OCI-LY1 (cell line): ENCODE measurements at regions not wholly inside any gene's neighbourhood (a gene's known extent, or its start where the extent isn't known, plus 50 kb on each side); places are given as distances from the start of the nearest gene placed in this dataset.

ENCODE experiments used
- H2AFZ ChIP-seq: fragments of 200-600 bp; sonication (generic), shearing (Covaris generic); 2 replicates; pipeline ENCODE4 v1.6.0; 2014; ENCODE audit warnings: antibody characterized with exemption, mild to moderate bottlenecking, low read length
- H3F3A ChIP-seq: fragments of 200-600 bp; sonication (generic), shearing (Covaris generic); 2 replicates; pipeline ENCODE4 v1.6.0; 2014; ENCODE audit warnings: mild to moderate bottlenecking, antibody characterized with exemption, low read length, moderate library complexity; ENCODE audit not compliant: insufficient read depth
- H3K27ac ChIP-seq: fragments of 200-600 bp; sonication (generic); 2 replicates; pipeline ENCODE4 v1.5.1; 2014; ENCODE audit warnings: low read length, mixed run types, mild to moderate bottlenecking, low read depth; ENCODE audit not compliant: poor library complexity, severe bottlenecking
- H3K27me3 ChIP-seq: fragments of 200-600 bp; sonication (generic); 2 replicates; pipeline ENCODE4 v1.6.0; 2014; ENCODE audit warnings: antibody characterized with exemption, mild to moderate bottlenecking, low read length, moderate library complexity; ENCODE audit not compliant: insufficient read depth
- H3K36me3 ChIP-seq: fragments of 200-600 bp; sonication (generic); 2 replicates; pipeline ENCODE4 v1.6.1; 2014; ENCODE audit warnings: mild to moderate bottlenecking, antibody characterized with exemption, low read length, moderate library complexity, mixed read lengths; ENCODE audit not compliant: insufficient read depth
- H3K4me1 ChIP-seq: fragments of 200-600 bp; sonication (generic); 2 replicates; pipeline ENCODE4 v1.5.1; 2014; ENCODE audit warnings: mild to moderate bottlenecking, low read length, moderate library complexity; ENCODE audit not compliant: insufficient read depth, severe bottlenecking
- H3K4me2 ChIP-seq: fragments of 200-600 bp; sonication (generic), shearing (Covaris generic); 2 replicates; pipeline ENCODE4 v1.6.1; 2014; ENCODE audit warnings: low read length
- H3K4me3 ChIP-seq: fragments of 200-600 bp; sonication (generic); 2 replicates; pipeline ENCODE4 v1.5.1; 2014; ENCODE audit warnings: low read length, low read depth, mild to moderate bottlenecking, mixed read lengths; ENCODE audit not compliant: poor library complexity, severe bottlenecking
- H3K79me2 ChIP-seq: fragments of 200-600 bp; shearing (Covaris generic); 2 replicates; pipeline ENCODE4 v1.6.1; 2016; ENCODE audit warnings: mixed run types, low read length, mixed read lengths; ENCODE audit not compliant: insufficient read depth
- H3K9ac ChIP-seq: fragments of 200-600 bp; sonication (generic), shearing (Covaris generic); 2 replicates; pipeline ENCODE4 v1.6.1; 2014; ENCODE audit warnings: mild to moderate bottlenecking, low read length, mixed read lengths
- H3K9me2 ChIP-seq: fragments of 200-600 bp; sonication (generic), shearing (Covaris generic); 2 replicates; pipeline ENCODE4 v1.6.1; 2014; ENCODE audit warnings: low read depth, mild to moderate bottlenecking, low read length, mixed read lengths
- H3K9me3 ChIP-seq: fragments of 200-600 bp; shearing (Covaris generic); 2 replicates; pipeline ENCODE4 v1.6.1; 2014; ENCODE audit warnings: low read length, mixed read lengths
- H4K20me1 ChIP-seq: fragments of 200-600 bp; sonication (generic), shearing (Covaris generic); 2 replicates; pipeline ENCODE4 v1.6.0; 2016; ENCODE audit warnings: mild to moderate bottlenecking, low read length; ENCODE audit not compliant: insufficient read depth
- EZH2 ChIP-seq: fragments of 200-600 bp; sonication (generic), shearing (Covaris generic); IDR thresholded peaks from 2 replicates; pipeline ENCODE4 v1.8.0; 2017; ENCODE audit warnings: borderline replicate concordance, mixed run types, mild to moderate bottlenecking, antibody characterized with exemption, low read length, moderate library complexity, mixed read lengths
- TF ChIP-seq, protein P1 (sequence below): fragments of 200-600 bp; sonication (generic), shearing (Covaris generic); IDR thresholded peaks from 2 replicates; pipeline ENCODE4 v1.5.1; 2017; ENCODE audit warnings: mild to moderate bottlenecking, antibody characterized with exemption, low read length, moderate library complexity, mixed read lengths

- Histone ChIP-seq H3K36me3 (no peaks in the 10 kb centered on the region), H3K27me3 (no peaks in the 10 kb centered on the region), H4K20me1 (no peaks in the 10 kb centered on the region), H3K4me3 (peak overlapping the region; percentile 34), H2AFZ (no peak overlapping the region), H3K9ac (peak overlapping the region; percentile 11; the same call in 1 of the 2 replicates), H3K79me2 (no peaks in the 10 kb centered on the region), H3K27ac (peak overlapping the region; percentile 78), H3K4me2 (peak overlapping the region; percentile 66), H3K9me3 (no peaks in the 10 kb centered on the region), H3F3A (no peaks in the 10 kb centered on the region), H3K9me2 (no peaks in the 10 kb centered on the region), H3K4me1 (peaks cover 30% of the 10 kb centered on the region)
- TF ChIP-seq, protein P1, sequence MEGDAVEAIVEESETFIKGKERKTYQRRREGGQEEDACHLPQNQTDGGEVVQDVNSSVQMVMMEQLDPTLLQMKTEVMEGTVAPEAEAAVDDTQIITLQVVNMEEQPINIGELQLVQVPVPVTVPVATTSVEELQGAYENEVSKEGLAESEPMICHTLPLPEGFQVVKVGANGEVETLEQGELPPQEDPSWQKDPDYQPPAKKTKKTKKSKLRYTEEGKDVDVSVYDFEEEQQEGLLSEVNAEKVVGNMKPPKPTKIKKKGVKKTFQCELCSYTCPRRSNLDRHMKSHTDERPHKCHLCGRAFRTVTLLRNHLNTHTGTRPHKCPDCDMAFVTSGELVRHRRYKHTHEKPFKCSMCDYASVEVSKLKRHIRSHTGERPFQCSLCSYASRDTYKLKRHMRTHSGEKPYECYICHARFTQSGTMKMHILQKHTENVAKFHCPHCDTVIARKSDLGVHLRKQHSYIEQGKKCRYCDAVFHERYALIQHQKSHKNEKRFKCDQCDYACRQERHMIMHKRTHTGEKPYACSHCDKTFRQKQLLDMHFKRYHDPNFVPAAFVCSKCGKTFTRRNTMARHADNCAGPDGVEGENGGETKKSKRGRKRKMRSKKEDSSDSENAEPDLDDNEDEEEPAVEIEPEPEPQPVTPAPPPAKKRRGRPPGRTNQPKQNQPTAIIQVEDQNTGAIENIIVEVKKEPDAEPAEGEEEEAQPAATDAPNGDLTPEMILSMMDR, result no peak
- TF ChIP-seq EZH2, result no peak
Observed at GRCh38 chr2:64260817-64261216, 116.6 kb upstream of the PELI1 start.

DNA sequence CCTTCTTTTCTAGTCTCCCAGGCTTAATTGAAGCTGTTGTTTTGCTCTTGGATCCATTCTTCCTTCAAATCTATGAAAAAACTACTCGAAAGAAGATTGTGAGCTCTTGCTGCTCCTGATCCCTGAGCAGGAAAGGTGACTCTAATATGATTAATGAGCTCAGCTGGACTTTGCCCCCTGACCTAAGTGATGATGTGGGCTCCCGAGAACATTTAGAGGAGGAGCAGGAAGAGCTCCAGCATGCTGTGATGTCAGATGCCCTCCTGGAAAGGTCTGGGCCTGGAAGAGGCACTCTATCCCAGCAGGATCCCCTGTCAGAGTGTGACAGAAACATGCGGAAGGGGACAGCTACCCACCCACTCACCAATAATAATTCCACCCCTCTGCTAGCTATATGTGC is 117.9 kb upstream of the PELI1 start:
- no peaks in the 10 kb centered on the region for H4K20me1 ChIP-seq
- no peaks in the 10 kb centered on the region for H3K36me3 ChIP-seq
- no peak overlapping the region for H3K27ac ChIP-seq
- H3K27me3 ChIP-seq, result no peaks in the 10 kb centered on the region
- H2AFZ ChIP-seq, result no peak overlapping the region
- H3F3A ChIP-seq, result no peaks in the 10 kb centered on the region
- no peaks in the 10 kb centered on the region for H3K79me2 ChIP-seq
- no peak overlapping the region for H3K4me2 ChIP-seq
- TF ChIP-seq, protein P1, result no peak
- no peak for TF ChIP-seq EZH2
- H3K4me3 ChIP-seq, result no peak overlapping the region
- H3K9ac ChIP-seq, result no peak overlapping the region
- no peaks in the 10 kb centered on the region for H3K9me3 ChIP-seq
- H3K9me2 ChIP-seq, result no peaks in the 10 kb centered on the region
- peaks cover 30% of the 10 kb centered on the region for H3K4me1 ChIP-seq

DNA sequence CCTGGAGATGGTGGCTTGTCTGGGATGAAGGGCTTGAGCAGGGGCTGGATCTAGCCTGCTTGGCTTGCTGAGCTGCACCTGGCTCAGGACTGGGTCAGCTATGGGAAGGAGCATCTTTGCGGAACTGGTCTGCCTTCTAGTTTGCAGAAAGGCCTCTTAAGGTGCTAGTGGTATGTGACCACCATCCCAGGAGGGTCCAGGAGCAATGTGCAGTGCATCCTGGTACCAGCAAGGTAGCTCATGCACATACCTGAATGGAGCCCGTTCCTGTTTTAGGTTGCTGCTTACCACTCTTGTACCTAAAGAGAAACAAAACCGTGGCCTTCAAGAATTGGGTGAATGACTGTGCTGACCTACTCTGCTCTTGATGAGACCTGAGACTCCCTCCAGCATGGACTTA is 118.6 kb upstream of the PELI1 start:
- no peak overlapping the region for H3K4me3 ChIP-seq
- no peak overlapping the region for H3K4me2 ChIP-seq
- H3K27me3 ChIP-seq, result no peaks in the 10 kb centered on the region
- peaks cover 30% of the 10 kb centered on the region for H3K4me1 ChIP-seq
- TF ChIP-seq, protein P1, result no peak
- TF ChIP-seq EZH2, result no peak
- no peak overlapping the region for H3K27ac ChIP-seq
- no peaks in the 10 kb centered on the region for H3K9me2 ChIP-seq
- no peaks in the 10 kb centered on the region for H3K79me2 ChIP-seq
- H3F3A ChIP-seq, result no peaks in the 10 kb centered on the region
- no peak overlapping the region for H3K9ac ChIP-seq
- no peaks in the 10 kb centered on the region for H4K20me1 ChIP-seq
- no peaks in the 10 kb centered on the region for H3K36me3 ChIP-seq
- H3K9me3 ChIP-seq, result no peaks in the 10 kb centered on the region
- no peak overlapping the region for H2AFZ ChIP-seq
